CD14-positive monocyte (primary cell): ENCODE measurements at regions not wholly inside any gene's neighbourhood (a gene's known extent, or its start where the extent isn't known, plus 50 kb on each side); places are given as distances from the start of the nearest gene placed in this dataset.

Source experiments
- DNase-seq, 3 donors: peaks; one replicate each; pipeline ENCODE4 v3.0.0-alpha.2; 2011 to 2022
- H2AFZ ChIP-seq: 2 replicates; pipeline ENCODE4 v1.6.0; 2012; ENCODE audit warnings: mild to moderate bottlenecking, low read depth, low read length, inconsistent platforms; ENCODE audit not compliant: insufficient read depth, poor library complexity, severe bottlenecking
- H3K27ac ChIP-seq, 2 donors: 1 replicate in 1 of 2; 2 replicates in 1 of 2; pipeline ENCODE4 v1.5.1; 2012 to 2013; ENCODE audit warnings: low read length in 2 of 2, control low read depth in 1 of 2, inconsistent platforms in 1 of 2, low read depth in 1 of 2, mild to moderate bottlenecking in 1 of 2
- H3K27me3 ChIP-seq, 2 donors: one replicate each; pipeline versions ENCODE4 v1.6.0 to v1.6.1; 2011 to 2013; ENCODE audit warnings: low read length in 2 of 2; ENCODE audit not compliant: control insufficient read depth in 2 of 2, insufficient read depth in 2 of 2
- H3K36me3 ChIP-seq, 2 donors: replicated peaks in 1 of 2; 1 replicate in 1 of 2; 2 replicates in 1 of 2; pipeline versions ENCODE4 v1.5.1 to v1.6.1; 2012 to 2013; ENCODE audit warnings: low read length in 2 of 2, control low read depth in 1 of 2, inconsistent platforms in 1 of 2, mild to moderate bottlenecking in 1 of 2; ENCODE audit not compliant: insufficient read depth in 2 of 2, control insufficient read depth in 1 of 2
- H3K4me1 ChIP-seq, 2 donors: 1 replicate in 1 of 2; 2 replicates in 1 of 2; pipeline versions ENCODE4 v1.5.1 to v1.6.1; 2012 to 2013; ENCODE audit warnings: low read length in 2 of 2, control low read depth in 1 of 2, inconsistent platforms in 1 of 2, mild to moderate bottlenecking in 1 of 2, moderate library complexity in 1 of 2; ENCODE audit not compliant: insufficient read depth in 2 of 2, control insufficient read depth in 1 of 2
- H3K4me2 ChIP-seq: replicated peaks from 2 replicates; pipeline ENCODE3; 2012; ENCODE audit warnings: low read length, moderate library complexity, mild to moderate bottlenecking; ENCODE audit not compliant: poor library complexity, severe bottlenecking; ENCODE audit errors: extremely low read depth
- H3K4me3 ChIP-seq, 3 experiments: fragments of 200-600 bp in 1 of 3; sonication (generic) in 1 of 3; replicated peaks in 1 of 3; 1 replicate in 2 of 3; 2 replicates in 1 of 3; pipeline ENCODE4 v1.5.1; 2011 to 2013; ENCODE audit warnings: low read length in 3 of 3, mild to moderate bottlenecking in 3 of 3, control low read depth in 2 of 3, low read depth in 2 of 3, inconsistent platforms in 1 of 3, moderate library complexity in 1 of 3
- H3K79me2 ChIP-seq: 2 replicates; pipeline ENCODE4 v1.6.0; 2012; ENCODE audit warnings: mild to moderate bottlenecking, control low read depth, inconsistent platforms, low read length, moderate library complexity; ENCODE audit not compliant: insufficient read depth
- H3K9ac ChIP-seq: 2 replicates; pipeline ENCODE4 v1.6.0; 2017; ENCODE audit warnings: low read length, mild to moderate bottlenecking; ENCODE audit not compliant: insufficient read depth, poor library complexity, severe bottlenecking
- H3K9me3 ChIP-seq, 2 donors: replicated peaks in 1 of 2; 1 replicate in 1 of 2; 2 replicates in 1 of 2; pipeline versions ENCODE4 v1.5.1 to v1.6.1; 2012 to 2013; ENCODE audit warnings: low read length in 2 of 2, control low read depth in 1 of 2; ENCODE audit not compliant: control insufficient read depth in 1 of 2, insufficient read depth in 1 of 2
- H4K20me1 ChIP-seq: 2 replicates; pipeline ENCODE4 v1.6.0; 2012; ENCODE audit warnings: mild to moderate bottlenecking, low read length, control low read depth, moderate library complexity; ENCODE audit not compliant: insufficient read depth
- H3K27ac Mint-ChIP-seq, 7 donors: one replicate each; pipeline ENCODE4 v1.8.0; 2020; ENCODE audit warnings: mild to moderate bottlenecking in 7 of 7, mixed read lengths in 7 of 7, moderate library complexity in 6 of 7, inconsistent platforms in 2 of 7
- H3K27me3 Mint-ChIP-seq, 3 donors: one replicate each; pipeline ENCODE4 v1.8.0; 2021 to 2022; ENCODE audit warnings: low read depth in 3 of 3, mild to moderate bottlenecking in 3 of 3, mixed read lengths in 3 of 3, moderate library complexity in 3 of 3, inconsistent platforms in 1 of 3
- H3K36me3 Mint-ChIP-seq, 2 donors: one replicate each; pipeline ENCODE4 v1.8.0; 2020; ENCODE audit warnings: mixed read lengths in 2 of 2, inconsistent platforms in 1 of 2, mild to moderate bottlenecking in 1 of 2
- H3K4me1 Mint-ChIP-seq: one replicate; pipeline ENCODE4 v1.8.0; 2020; ENCODE audit warnings: mild to moderate bottlenecking, mixed read lengths
- H3K4me3 Mint-ChIP-seq, 2 donors: one replicate each; pipeline ENCODE4 v1.8.0; 2020; ENCODE audit warnings: mild to moderate bottlenecking in 2 of 2, mixed read lengths in 2 of 2, moderate library complexity in 1 of 2
- H3K9me3 Mint-ChIP-seq, 7 donors: one replicate each; pipeline ENCODE4 v1.8.0; 2020 to 2022; ENCODE audit warnings: mixed read lengths in 7 of 7, mild to moderate bottlenecking in 6 of 7, moderate library complexity in 6 of 7, inconsistent platforms in 2 of 7
- CTCF ChIP-seq: fragments of 200-600 bp; IDR thresholded peaks from one replicate; pipeline ENCODE4 v1.8.0; 2022; ENCODE audit warnings: antibody characterized with exemption, mild to moderate bottlenecking
- WGBS: methylation state at CpG from one replicate; pipeline ENCODE4 v1.1.5; 2013; ENCODE audit warnings: missing lambda C conversion rate; ENCODE audit not compliant: insufficient coverage; 5-methylcytosine and 5-hydroxymethylcytosine counted together
- intact Hi-C, 2 donors: fragments of 100-400 bp; cut with micrococcal nuclease; formaldehyde crosslinking; loops; one replicate each; pipeline versions ENCODE4 v1.15.0 to v1.15.1; 2023

- Histone ChIP-seq H3K79me2 (no peaks in the 10 kb centered on the region), H3K4me1 (no peaks in the 10 kb centered on the region), H3K9ac (no peak overlapping the region), H4K20me1 (no peaks in the 10 kb centered on the region), H3K27ac (no peak overlapping the region), H3K36me3 (no peaks in the 10 kb centered on the region), H3K9me3 (peaks cover 21 to 32% of the 10 kb centered on the region in 2 donors), H3K27me3 (no peaks in the 10 kb centered on the region), H3K4me3 (no peak overlapping the region), H2AFZ (no peak overlapping the region), H3K4me2 (no peak overlapping the region)
- Mint-ChIP-seq H3K4me1 (no peaks in the 10 kb centered on the region), H3K27me3 (no peaks in the 10 kb centered on the region), H3K27ac (no peak overlapping the region), H3K4me3 (no peak overlapping the region), H3K9me3 (peaks cover 4 to 21% (median 9%) of the 10 kb centered on the region in 7 donors), H3K36me3 (no peaks in the 10 kb centered on the region)
- intact Hi-C loops: no loop called here
- WGBS: no CpG with 5 or more reads among the region's 2 CpGs
- DNase-seq: no peak
- TF ChIP-seq CTCF: no peak
Measured at GRCh38 chr6:67560068-67560467, 1075.0 kb upstream of the ADGRB3 start.

GRCh38 chr6:67558985-67559384 is 1076.1 kb upstream of the ADGRB3 start:
- Histone ChIP-seq H3K36me3 (no peaks in the 10 kb centered on the region), H3K4me2 (no peak overlapping the region), H3K79me2 (no peaks in the 10 kb centered on the region), H3K4me3 (no peak overlapping the region), H3K27me3 (no peaks in the 10 kb centered on the region), H2AFZ (no peak overlapping the region), H4K20me1 (no peaks in the 10 kb centered on the region), H3K9me3 (peaks cover 21 to 32% of the 10 kb centered on the region in 2 donors), H3K4me1 (no peaks in the 10 kb centered on the region), H3K9ac (no peak overlapping the region), H3K27ac (no peak overlapping the region)
- Mint-ChIP-seq H3K4me1 (no peaks in the 10 kb centered on the region), H3K27ac (no peak overlapping the region), H3K36me3 (no peaks in the 10 kb centered on the region), H3K4me3 (no peak overlapping the region), H3K9me3 (peaks cover 7 to 22% (median 11%) of the 10 kb centered on the region in 7 donors), H3K27me3 (no peaks in the 10 kb centered on the region)
- WGBS: 40% methylated on average over 1 of the region's 1 CpG
- no peak for TF ChIP-seq CTCF
- intact Hi-C loops: no loop called here
- DNase-seq: no peak
